ENCODE measurements at regions not wholly inside any gene's neighbourhood (a gene's known extent, or its start where the extent isn't known, plus 50 kb on each side); places are given as distances from the start of the nearest gene placed in this dataset.
A peak's percentile ranks its signal among the peaks of the same experiment; 100 is the strongest.
"Not testable (repeated sequence)": the region's sequence is repeated elsewhere in the genome, so short reads cannot be mapped to it uniquely, and the experiment has no call there.

- DNase-seq (ENCODE audit: low spot score): no peak
Measured at GRCh38 chr15:45948181-45948621, 313.4 kb downstream of the SQOR start.

- no peak for DNase-seq (ENCODE audit: low spot score)
Measured at GRCh38 chr15:45958924-45959323, 324.1 kb downstream of the SQOR start.

GRCh38 chr15:45962733-45963132 lies 327.9 kb downstream of the SQOR start:
- DNase-seq (ENCODE audit: low spot score): no peak

GRCh38 chr15:45970542-45970941 lies 335.7 kb downstream of the SQOR start:
- no peak for DNase-seq (ENCODE audit: low spot score)

GRCh38 chr15:45980366-45980765 lies 345.5 kb downstream of the SQOR start:
- no peak for DNase-seq (ENCODE audit: low spot score)

GRCh38 chr15:45981625-45982024 lies 346.8 kb downstream of the SQOR start:
- no peak for DNase-seq (ENCODE audit: low spot score)

- no peak for DNase-seq (ENCODE audit: low spot score)
Measured at GRCh38 chr15:45991863-45992262, 357.0 kb downstream of the SQOR start.

GRCh38 chr15:45993072-45993471 lies 358.2 kb downstream of the SQOR start:
- DNase-seq (ENCODE audit: low spot score): no peak

- no peak for DNase-seq (ENCODE audit: low spot score)
Measured at GRCh38 chr15:45993508-45993907, 358.7 kb downstream of the SQOR start.

- no peak for DNase-seq (ENCODE audit: low spot score)
Measured at GRCh38 chr15:45995800-45996199, 361.0 kb downstream of the SQOR start.

GRCh38 chr15:46014532-46014931 lies 379.7 kb downstream of the SQOR start:
- DNase-seq (ENCODE audit: low spot score): no peak

GRCh38 chr15:46034755-46035154 lies 399.9 kb downstream of the SQOR start:
- DNase-seq (ENCODE audit: low spot score): no peak

- DNase-seq (ENCODE audit: low spot score): no peak
Measured at GRCh38 chr15:46039703-46040102, 404.9 kb downstream of the SQOR start.

- DNase-seq (ENCODE audit: low spot score): no peak
Measured at GRCh38 chr15:46041905-46042304, 407.1 kb downstream of the SQOR start.

- DNase-seq (ENCODE audit: low spot score): no peak
Measured at GRCh38 chr15:46059921-46060594, 425.2 kb downstream of the SQOR start.

GRCh38 chr15:46061002-46061401 lies 426.2 kb downstream of the SQOR start:
- DNase-seq (ENCODE audit: low spot score): no peak

- DNase-seq (ENCODE audit: low spot score): no peak
Measured at GRCh38 chr15:46077220-46077619, 442.4 kb downstream of the SQOR start.

- no peak for DNase-seq (ENCODE audit: low spot score)
Measured at GRCh38 chr15:46079046-46079445, 444.2 kb downstream of the SQOR start.

- no peak for DNase-seq (ENCODE audit: low spot score)
Measured at GRCh38 chr15:46080016-46080415, 445.2 kb downstream of the SQOR start.

GRCh38 chr15:46088486-46089445 lies 453.9 kb downstream of the SQOR start:
- peak; percentile 96 for DNase-seq (ENCODE audit: low spot score)

GRCh38 chr15:46089467-46089935 lies 454.7 kb downstream of the SQOR start:
- peak; percentile 39 for DNase-seq (ENCODE audit: low spot score)

- DNase-seq (ENCODE audit: low spot score): peak; percentile 28
Measured at GRCh38 chr15:46091860-46092450, 457.1 kb downstream of the SQOR start.

GRCh38 chr15:46098006-46098405 lies 463.2 kb downstream of the SQOR start:
- DNase-seq (ENCODE audit: low spot score): not testable (repeated sequence)

Measured in kidney capillary endothelial cell (primary cell).